ENCODE measurements at regions not wholly inside any gene's neighbourhood (a gene's known extent, or its start where the extent isn't known, plus 50 kb on each side); places are given as distances from the start of the nearest gene placed in this dataset.

- Mint-ChIP-seq H3K9me3 (peaks cover 0 to 2% (median 0%) of the 10 kb centered on the region in 7 donors), H3K36me3 (no peaks in the 10 kb centered on the region), H3K27ac (no peak overlapping the region), H3K4me3 (no peak overlapping the region), H3K27me3 (ENCODE audit: low read depth in 3 of 3) (peaks cover 0 to 5% (median 4%) of the 10 kb centered on the region in 3 donors), H3K4me1 (no peaks in the 10 kb centered on the region)
- no peaks in the 10 kb centered on the region for H3K9me3 ChIP-seq (replicated peaks in 1 of 2; ENCODE audit: control insufficient read depth in 1 of 2, insufficient read depth in 1 of 2, low read length in 2 of 2)
- TF ChIP-seq CTCF (IDR thresholded peaks at IDR 0.05) = no peak
- H3K4me2 ChIP-seq (replicated peaks; ENCODE audit: extremely low read depth, low read length, poor library complexity, severe bottlenecking) = no peak overlapping the region
- H3K79me2 ChIP-seq (ENCODE audit: insufficient read depth, low read length) = no peaks in the 10 kb centered on the region
- intact Hi-C loops (cut with micrococcal nuclease) = no loop called here
- 76% methylated on average over 7 of the region's 11 CpGs for WGBS (ENCODE audit: insufficient coverage)
- no peaks in the 10 kb centered on the region for H3K27me3 ChIP-seq (ENCODE audit: control insufficient read depth in 2 of 2, insufficient read depth in 2 of 2, low read length in 2 of 2)
- H3K4me1 ChIP-seq (ENCODE audit: control insufficient read depth in 1 of 2, insufficient read depth in 2 of 2, low read length in 2 of 2) = no peaks in the 10 kb centered on the region
- no peak overlapping the region for H3K4me3 ChIP-seq (replicated peaks in 1 of 3; ENCODE audit: low read depth in 2 of 3, low read length in 3 of 3)
- no peak for DNase-seq
- H3K27ac ChIP-seq (ENCODE audit: low read depth in 1 of 2, low read length in 2 of 2) = no peak overlapping the region
- H4K20me1 ChIP-seq (ENCODE audit: insufficient read depth, low read length) = no peaks in the 10 kb centered on the region
- H3K9ac ChIP-seq (ENCODE audit: insufficient read depth, low read length, poor library complexity, severe bottlenecking) = no peak overlapping the region
- H2AFZ ChIP-seq (ENCODE audit: insufficient read depth, low read depth, low read length, poor library complexity, severe bottlenecking) = no peak overlapping the region
- H3K36me3 ChIP-seq (replicated peaks in 1 of 2; ENCODE audit: control insufficient read depth in 1 of 2, insufficient read depth in 2 of 2, low read length in 2 of 2) = no peaks in the 10 kb centered on the region
Measured at GRCh38 chr10:131692686-131693334, 208.0 kb upstream of the PPP2R2D start.

- H3K27ac Mint-ChIP-seq = no peak overlapping the region
- no peak overlapping the region for H3K4me3 ChIP-seq (replicated peaks in 1 of 3; ENCODE audit: low read depth in 2 of 3, low read length in 3 of 3)
- H3K9me3 ChIP-seq (replicated peaks in 1 of 2; ENCODE audit: control insufficient read depth in 1 of 2, insufficient read depth in 1 of 2, low read length in 2 of 2) = no peaks in the 10 kb centered on the region
- no peak overlapping the region for H3K27ac ChIP-seq (ENCODE audit: low read depth in 1 of 2, low read length in 2 of 2)
- H3K36me3 Mint-ChIP-seq = no peaks in the 10 kb centered on the region
- H3K9me3 Mint-ChIP-seq = peaks cover 0 to 3% (median 0%) of the 10 kb centered on the region in 7 donors
- no peaks in the 10 kb centered on the region for H3K36me3 ChIP-seq (replicated peaks in 1 of 2; ENCODE audit: control insufficient read depth in 1 of 2, insufficient read depth in 2 of 2, low read length in 2 of 2)
- TF ChIP-seq CTCF (IDR thresholded peaks at IDR 0.05) = no peak
- DNase-seq = no peak
- H3K79me2 ChIP-seq (ENCODE audit: insufficient read depth, low read length) = no peaks in the 10 kb centered on the region
- H3K27me3 Mint-ChIP-seq (ENCODE audit: low read depth in 3 of 3) = peaks cover 3 to 6% (median 5%) of the 10 kb centered on the region in 3 donors
- H3K4me3 Mint-ChIP-seq = no peak overlapping the region
- intact Hi-C loops (cut with micrococcal nuclease) = no loop called here
- H3K27me3 ChIP-seq (ENCODE audit: control insufficient read depth in 2 of 2, insufficient read depth in 2 of 2, low read length in 2 of 2) = no peaks in the 10 kb centered on the region
- no peaks in the 10 kb centered on the region for H3K4me1 ChIP-seq (ENCODE audit: control insufficient read depth in 1 of 2, insufficient read depth in 2 of 2, low read length in 2 of 2)
- H3K4me2 ChIP-seq (replicated peaks; ENCODE audit: extremely low read depth, low read length, poor library complexity, severe bottlenecking) = no peak overlapping the region
- H3K9ac ChIP-seq (ENCODE audit: insufficient read depth, low read length, poor library complexity, severe bottlenecking) = no peak overlapping the region
- 92% methylated on average over 7 of the region's 8 CpGs for WGBS (ENCODE audit: insufficient coverage)
- H4K20me1 ChIP-seq (ENCODE audit: insufficient read depth, low read length) = no peaks in the 10 kb centered on the region
- no peaks in the 10 kb centered on the region for H3K4me1 Mint-ChIP-seq
- H2AFZ ChIP-seq (ENCODE audit: insufficient read depth, low read depth, low read length, poor library complexity, severe bottlenecking) = no peak overlapping the region
Measured at GRCh38 chr10:131693766-131694165, 207.0 kb upstream of the PPP2R2D start.

All from CD14-positive monocyte (primary cell).